ENCODE measurements at regions not wholly inside any gene's neighbourhood (a gene's known extent, or its start where the extent isn't known, plus 50 kb on each side); places are given as distances from the start of the nearest gene placed in this dataset.

DNA sequence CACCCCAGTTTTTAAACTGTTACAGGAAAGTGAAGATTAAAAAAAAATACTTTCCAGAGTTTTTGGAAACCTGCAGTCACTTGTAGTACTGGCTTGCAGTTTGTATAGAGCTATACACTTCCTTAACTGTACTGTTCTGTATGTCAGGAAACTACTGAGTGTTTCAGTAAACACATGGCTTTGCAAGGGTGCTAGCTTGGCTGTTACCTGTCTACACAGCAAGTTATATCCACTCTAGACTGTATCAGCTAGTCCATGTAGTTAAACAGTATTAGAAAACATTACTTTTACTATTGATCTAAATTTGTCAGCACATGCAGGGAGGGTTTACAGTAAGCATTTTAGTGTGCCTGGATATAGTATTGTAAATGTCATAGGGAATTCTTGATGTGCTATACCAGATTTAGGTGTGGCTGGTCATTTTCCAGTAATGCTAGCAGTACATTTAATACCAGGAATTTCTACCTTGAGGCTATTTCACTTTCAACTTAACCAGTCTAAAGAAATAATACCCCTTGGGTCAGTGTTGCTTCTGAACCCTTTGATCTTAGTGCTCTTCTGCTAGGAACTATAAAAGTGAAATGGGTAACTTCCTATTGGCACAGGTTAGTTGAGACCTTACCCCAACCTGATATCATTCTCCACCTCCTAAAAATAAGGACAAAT is 192.3 kb upstream of the ANKRD50 start:
- Histone ChIP-seq H3K9me3 (ENCODE audit: control insufficient read depth, low read depth, low read length) (no peaks in the 10 kb centered on the region), H3K27ac (ENCODE audit: low read length) (no peak overlapping the region), H3K4me3 (ENCODE audit: low read length) (no peak overlapping the region), H3K36me3 (ENCODE audit: control insufficient read depth, insufficient read depth, low read length) (no peaks in the 10 kb centered on the region), H3K27me3 (ENCODE audit: control insufficient read depth, insufficient read depth, low read length) (no peaks in the 10 kb centered on the region), H3K4me1 (ENCODE audit: control insufficient read depth, insufficient read depth, low read length) (no peaks in the 10 kb centered on the region)
- no peak for DNase-seq

DNA sequence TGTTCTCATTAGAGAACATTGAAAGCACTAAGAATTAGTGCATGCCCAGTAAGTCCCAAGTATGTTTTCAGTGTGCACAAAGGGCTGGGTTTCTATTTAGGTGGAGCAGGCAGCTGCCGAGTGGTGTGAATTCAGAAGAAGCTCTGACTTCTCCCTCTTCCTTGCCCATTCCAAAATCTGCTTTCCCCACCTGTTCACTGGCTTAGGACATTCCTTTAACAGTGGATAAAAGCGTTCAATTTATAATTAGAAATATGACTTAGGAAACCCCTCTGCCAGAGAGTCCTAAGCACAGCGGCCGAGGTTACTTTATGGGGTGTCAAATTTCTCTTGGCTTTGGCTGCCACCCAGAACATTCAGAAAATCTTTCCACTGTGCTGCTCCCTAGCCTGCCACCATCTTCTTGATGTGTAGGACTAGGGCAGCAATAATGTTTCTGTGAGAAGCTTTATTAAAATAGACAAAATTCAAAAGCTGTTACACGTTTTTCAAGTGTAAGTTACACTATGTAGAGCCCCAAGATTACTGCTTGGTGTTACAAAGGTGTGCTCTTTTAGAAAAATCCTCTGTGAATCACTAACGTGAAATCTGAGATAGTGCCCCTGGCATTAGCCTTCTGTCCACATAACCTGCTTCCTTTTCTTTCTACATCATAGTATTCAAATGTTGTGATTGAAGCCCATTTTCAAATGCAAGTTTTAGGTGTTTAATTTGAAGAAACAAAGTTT is 191.6 kb upstream of the ANKRD50 start:
- Histone ChIP-seq H3K36me3 (ENCODE audit: control insufficient read depth, insufficient read depth, low read length) (no peaks in the 10 kb centered on the region), H3K9me3 (ENCODE audit: control insufficient read depth, low read depth, low read length) (no peaks in the 10 kb centered on the region), H3K27ac (ENCODE audit: low read length) (no peak overlapping the region), H3K27me3 (ENCODE audit: control insufficient read depth, insufficient read depth, low read length) (no peaks in the 10 kb centered on the region), H3K4me1 (ENCODE audit: control insufficient read depth, insufficient read depth, low read length) (no peaks in the 10 kb centered on the region), H3K4me3 (ENCODE audit: low read length) (no peak overlapping the region)
- WGBS (ENCODE audit: insufficient coverage, low lambda C conversion rate) = no CpG with 5 or more reads among the region's 6 CpGs
- peak in 1 of 2 donors; percentile 20 for DNase-seq

DNA sequence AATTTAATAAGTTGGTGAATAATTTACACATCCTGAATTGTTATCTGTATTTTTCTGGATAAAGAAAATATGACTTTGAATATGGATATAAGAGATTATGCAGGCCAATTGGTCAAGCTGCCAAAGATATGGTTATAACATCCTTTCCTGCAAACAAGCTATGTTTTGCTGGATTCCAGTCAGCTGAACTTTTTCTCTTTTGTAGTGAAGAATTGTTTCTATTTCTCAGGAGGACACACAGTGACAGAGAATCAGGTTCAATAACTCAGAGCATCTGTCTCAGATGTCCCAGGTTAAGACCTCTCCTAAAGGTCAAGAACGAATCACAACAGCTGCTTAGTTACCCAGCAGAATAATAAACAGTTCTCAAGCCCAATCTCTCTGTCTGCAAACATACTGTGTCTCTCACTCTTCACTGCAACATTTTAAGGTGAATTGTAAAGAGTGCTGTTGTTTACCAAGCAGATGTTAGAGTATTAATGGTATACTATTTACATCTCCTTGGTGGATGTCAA is 189.5 kb upstream of the ANKRD50 start:
- Histone ChIP-seq H3K27ac (ENCODE audit: low read length) (no peak overlapping the region), H3K27me3 (ENCODE audit: control insufficient read depth, insufficient read depth, low read length) (no peaks in the 10 kb centered on the region), H3K9me3 (ENCODE audit: control insufficient read depth, low read depth, low read length) (no peaks in the 10 kb centered on the region), H3K4me3 (ENCODE audit: low read length) (no peak overlapping the region), H3K36me3 (ENCODE audit: control insufficient read depth, insufficient read depth, low read length) (no peaks in the 10 kb centered on the region), H3K4me1 (ENCODE audit: control insufficient read depth, insufficient read depth, low read length) (no peaks in the 10 kb centered on the region)
- no peak for DNase-seq
- WGBS (ENCODE audit: insufficient coverage, low lambda C conversion rate) = no CpG with 5 or more reads among the region's 1 CpG

DNA sequence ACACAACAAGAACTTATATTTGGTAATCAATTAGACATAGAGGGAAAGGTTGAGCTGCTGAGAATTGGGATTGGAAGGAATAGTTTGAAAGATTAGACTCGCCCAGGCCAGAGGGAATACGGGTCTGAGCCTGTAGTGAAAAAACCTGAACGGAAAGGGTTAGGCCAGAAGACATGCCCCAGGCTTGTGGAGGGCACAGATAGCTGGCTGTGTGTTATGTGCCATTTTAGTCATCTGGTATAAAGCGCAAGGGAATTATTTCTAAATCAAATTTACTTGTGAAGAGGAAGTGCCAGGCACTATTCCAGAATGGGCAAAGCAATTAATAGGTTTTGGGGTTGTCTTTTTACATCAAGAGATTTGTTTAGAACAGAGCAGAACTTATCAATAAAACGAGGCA is 187.5 kb upstream of the ANKRD50 start:
- Histone ChIP-seq H3K4me3 (ENCODE audit: low read length) (no peak overlapping the region), H3K4me1 (ENCODE audit: control insufficient read depth, insufficient read depth, low read length) (no peaks in the 10 kb centered on the region), H3K9me3 (ENCODE audit: control insufficient read depth, low read depth, low read length) (no peaks in the 10 kb centered on the region), H3K36me3 (ENCODE audit: control insufficient read depth, insufficient read depth, low read length) (no peaks in the 10 kb centered on the region), H3K27ac (ENCODE audit: low read length) (no peak overlapping the region), H3K27me3 (ENCODE audit: control insufficient read depth, insufficient read depth, low read length) (no peaks in the 10 kb centered on the region)
- 83% methylated on average over 3 of the region's 5 CpGs for WGBS (ENCODE audit: insufficient coverage, low lambda C conversion rate)
- DNase-seq = no peak

DNA sequence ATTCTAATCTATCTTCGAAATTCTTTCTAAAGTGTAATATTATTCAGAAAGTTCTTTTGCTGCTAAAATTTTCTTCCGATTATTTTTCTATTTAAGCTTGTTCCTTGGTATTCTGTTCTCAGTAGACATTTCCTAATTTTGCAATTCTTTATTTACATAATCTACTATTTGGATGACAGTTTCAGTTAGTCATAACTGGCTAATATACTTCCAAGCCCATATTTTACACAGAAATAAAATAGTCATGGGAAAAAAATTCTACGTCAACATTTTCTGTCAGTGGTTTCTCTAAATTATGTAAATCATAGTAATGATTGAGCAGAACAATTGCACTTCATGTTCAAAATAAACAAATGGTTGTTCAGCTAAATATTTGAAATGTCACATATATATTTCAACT is 178.0 kb upstream of the ANKRD50 start:
- DNase-seq = no peak
- no peaks in the 10 kb centered on the region for H3K36me3 ChIP-seq (ENCODE audit: control insufficient read depth, insufficient read depth, low read length)
- H3K4me3 ChIP-seq (ENCODE audit: low read length) = no peak overlapping the region
- no peaks in the 10 kb centered on the region for H3K9me3 ChIP-seq (ENCODE audit: control insufficient read depth, low read depth, low read length)
- no peaks in the 10 kb centered on the region for H3K27me3 ChIP-seq (ENCODE audit: control insufficient read depth, insufficient read depth, low read length)
- WGBS (ENCODE audit: insufficient coverage, low lambda C conversion rate) = 97% methylated on average over 3 of the region's 3 CpGs
- H3K27ac ChIP-seq (ENCODE audit: low read length) = no peak overlapping the region
- no peaks in the 10 kb centered on the region for H3K4me1 ChIP-seq (ENCODE audit: control insufficient read depth, insufficient read depth, low read length)

DNA sequence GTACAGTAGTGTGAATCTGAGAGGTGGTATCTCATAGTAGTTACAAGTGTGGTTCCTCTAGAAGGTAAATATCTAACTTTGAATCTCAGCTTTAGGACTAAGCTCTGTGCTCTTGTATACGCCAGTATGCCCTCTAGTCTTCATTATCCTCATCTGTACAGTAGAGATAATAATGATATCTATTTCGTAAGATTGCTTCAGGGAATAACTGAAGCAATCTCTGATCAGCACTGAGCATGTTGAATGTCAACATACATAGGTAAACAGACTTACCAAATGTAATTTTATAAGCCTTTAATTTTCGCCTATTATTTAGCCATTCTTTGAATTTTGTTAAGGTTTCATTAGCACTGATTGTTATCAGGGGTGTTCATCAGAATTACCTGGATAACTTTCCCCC is 175.2 kb upstream of the ANKRD50 start:
- H3K9me3 ChIP-seq (ENCODE audit: control insufficient read depth, low read depth, low read length) = no peaks in the 10 kb centered on the region
- no peaks in the 10 kb centered on the region for H3K27me3 ChIP-seq (ENCODE audit: control insufficient read depth, insufficient read depth, low read length)
- WGBS (ENCODE audit: insufficient coverage, low lambda C conversion rate) = no CpG with 5 or more reads among the region's 3 CpGs
- H3K4me3 ChIP-seq (ENCODE audit: low read length) = no peak overlapping the region
- DNase-seq = no peak
- no peak overlapping the region for H3K27ac ChIP-seq (ENCODE audit: low read length)
- H3K36me3 ChIP-seq (ENCODE audit: control insufficient read depth, insufficient read depth, low read length) = no peaks in the 10 kb centered on the region
- no peaks in the 10 kb centered on the region for H3K4me1 ChIP-seq (ENCODE audit: control insufficient read depth, insufficient read depth, low read length)

DNA sequence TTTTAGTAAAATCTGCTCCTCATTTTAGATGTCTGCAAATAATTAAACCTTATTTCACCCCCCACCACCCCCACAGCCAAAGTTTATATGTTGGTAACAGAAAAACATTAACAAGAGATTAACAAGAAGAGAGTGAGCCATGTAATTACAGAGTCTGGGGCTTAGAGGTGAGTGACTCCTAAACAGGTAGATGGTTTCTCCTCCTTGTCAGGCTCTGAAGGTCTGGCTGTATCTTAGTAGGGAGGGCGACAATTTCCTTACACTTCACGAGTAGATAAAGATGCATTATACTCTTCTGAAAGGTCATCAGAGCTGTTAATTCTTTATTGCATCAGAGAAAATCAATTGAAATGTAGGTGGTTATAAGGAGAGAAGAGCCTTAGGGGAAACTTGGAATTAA is 171.8 kb upstream of the ANKRD50 start:
- no peak overlapping the region for H3K27ac ChIP-seq (ENCODE audit: low read length)
- H3K36me3 ChIP-seq (ENCODE audit: control insufficient read depth, insufficient read depth, low read length) = no peaks in the 10 kb centered on the region
- H3K9me3 ChIP-seq (ENCODE audit: control insufficient read depth, low read depth, low read length) = no peaks in the 10 kb centered on the region
- H3K4me3 ChIP-seq (ENCODE audit: low read length) = no peak overlapping the region
- no peaks in the 10 kb centered on the region for H3K27me3 ChIP-seq (ENCODE audit: control insufficient read depth, insufficient read depth, low read length)
- no CpG with 5 or more reads among the region's 2 CpGs for WGBS (ENCODE audit: insufficient coverage, low lambda C conversion rate)
- no peaks in the 10 kb centered on the region for H3K4me1 ChIP-seq (ENCODE audit: control insufficient read depth, insufficient read depth, low read length)
- no peak for DNase-seq

DNA sequence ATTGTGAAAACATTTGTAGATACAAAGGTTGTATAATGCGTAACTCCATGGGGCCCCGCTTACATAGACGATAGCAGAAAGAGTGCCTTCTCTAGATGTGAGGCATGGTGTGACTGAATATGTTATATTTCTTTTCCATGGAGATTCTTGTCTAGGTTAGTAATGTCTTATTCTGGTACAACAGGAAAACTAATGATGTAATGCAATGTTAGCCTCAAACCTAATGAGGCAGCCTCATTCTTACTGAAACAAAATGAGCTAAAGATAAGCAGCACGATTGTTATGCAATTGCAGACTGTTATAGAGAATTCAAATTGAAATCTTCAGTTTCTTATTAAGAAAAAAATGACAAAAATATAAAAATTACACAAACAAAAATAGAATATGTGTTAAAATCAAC is 171.1 kb upstream of the ANKRD50 start:
- H3K36me3 ChIP-seq (ENCODE audit: control insufficient read depth, insufficient read depth, low read length) = no peaks in the 10 kb centered on the region
- H3K4me1 ChIP-seq (ENCODE audit: control insufficient read depth, insufficient read depth, low read length) = no peaks in the 10 kb centered on the region
- H3K27ac ChIP-seq (ENCODE audit: low read length) = no peak overlapping the region
- H3K27me3 ChIP-seq (ENCODE audit: control insufficient read depth, insufficient read depth, low read length) = no peaks in the 10 kb centered on the region
- DNase-seq = no peak
- H3K9me3 ChIP-seq (ENCODE audit: control insufficient read depth, low read depth, low read length) = no peaks in the 10 kb centered on the region
- no peak overlapping the region for H3K4me3 ChIP-seq (ENCODE audit: low read length)
- 57% methylated on average over 1 of the region's 4 CpGs for WGBS (ENCODE audit: insufficient coverage, low lambda C conversion rate)

DNA sequence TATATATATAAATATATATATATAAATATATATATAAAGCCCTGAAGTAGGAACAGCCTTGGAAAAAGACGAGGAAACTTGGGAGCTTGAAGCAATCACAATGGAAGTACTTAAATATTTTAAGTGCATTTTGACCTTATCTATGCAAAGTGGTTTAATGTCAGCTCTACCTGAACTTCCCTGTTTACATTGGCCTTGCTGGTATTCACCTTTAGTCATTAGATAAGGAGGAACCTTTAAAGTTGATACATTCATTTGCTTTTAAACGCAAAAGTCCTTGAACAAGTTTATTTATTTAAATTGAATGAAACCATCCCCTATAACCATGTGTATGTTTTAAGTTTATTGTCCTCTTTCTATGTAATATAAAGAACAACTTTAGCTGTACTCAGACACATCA is 166.7 kb upstream of the ANKRD50 start:
- Histone ChIP-seq H3K36me3 (ENCODE audit: control insufficient read depth, insufficient read depth, low read length) (no peaks in the 10 kb centered on the region), H3K27me3 (ENCODE audit: control insufficient read depth, insufficient read depth, low read length) (no peaks in the 10 kb centered on the region), H3K27ac (ENCODE audit: low read length) (no peak overlapping the region), H3K4me3 (ENCODE audit: low read length) (no peak overlapping the region), H3K4me1 (ENCODE audit: control insufficient read depth, insufficient read depth, low read length) (no peaks in the 10 kb centered on the region), H3K9me3 (ENCODE audit: control insufficient read depth, low read depth, low read length) (no peaks in the 10 kb centered on the region)
- 0% methylated on average over 1 of the region's 2 CpGs for WGBS (ENCODE audit: insufficient coverage, low lambda C conversion rate)
- no peak for DNase-seq

DNA sequence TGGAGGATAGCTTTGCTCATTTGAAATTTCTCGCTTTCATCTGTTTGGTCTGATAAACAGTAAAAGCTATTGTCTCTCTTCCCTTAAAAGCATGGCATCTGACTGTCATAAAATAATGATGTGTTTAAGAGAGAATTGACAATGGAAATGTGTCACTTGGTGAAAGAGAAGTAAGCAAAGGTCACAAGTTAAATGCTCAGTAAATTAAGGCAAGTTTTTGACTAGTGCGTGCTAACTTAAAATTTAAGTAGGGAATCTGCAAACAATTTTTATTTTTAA is 161.6 kb upstream of the ANKRD50 start:
- H3K4me3 ChIP-seq (ENCODE audit: low read length) = no peak overlapping the region
- 100% methylated on average over 2 of the region's 2 CpGs for WGBS (ENCODE audit: insufficient coverage, low lambda C conversion rate)
- no peaks in the 10 kb centered on the region for H3K27me3 ChIP-seq (ENCODE audit: control insufficient read depth, insufficient read depth, low read length)
- H3K36me3 ChIP-seq (ENCODE audit: control insufficient read depth, insufficient read depth, low read length) = no peaks in the 10 kb centered on the region
- no peak for DNase-seq
- no peaks in the 10 kb centered on the region for H3K4me1 ChIP-seq (ENCODE audit: control insufficient read depth, insufficient read depth, low read length)
- no peaks in the 10 kb centered on the region for H3K9me3 ChIP-seq (ENCODE audit: control insufficient read depth, low read depth, low read length)
- H3K27ac ChIP-seq (ENCODE audit: low read length) = no peak overlapping the region

Measured in large intestine (tissue), 3 donors.